ENCODE measurements at regions not wholly inside any gene's neighbourhood (a gene's known extent, or its start where the extent isn't known, plus 50 kb on each side); places are given as distances from the start of the nearest gene placed in this dataset.
"Not testable (repeated sequence)": the region's sequence is repeated elsewhere in the genome, so short reads cannot be mapped to it uniquely, and the experiment has no call there.

DNA sequence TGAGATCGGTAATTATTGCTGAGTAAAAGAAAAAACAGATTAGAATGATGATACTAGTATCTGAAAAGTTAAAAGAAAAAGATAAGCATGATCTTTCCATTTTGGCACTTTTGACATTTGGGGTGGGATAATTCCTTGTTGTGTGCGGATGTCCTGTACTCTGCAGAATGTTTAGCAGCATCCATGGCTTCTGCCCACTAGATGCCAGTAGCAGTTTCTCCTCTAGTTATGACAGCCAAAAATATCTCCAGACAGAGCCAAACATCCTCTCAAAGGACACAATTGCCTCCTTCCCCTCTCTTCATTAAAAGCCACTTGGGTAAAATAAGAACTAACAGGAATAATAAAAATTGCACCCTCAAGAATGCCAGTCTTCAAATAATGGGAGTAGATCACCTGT lies 468.8 kb upstream of the GRM7 start:
- Histone ChIP-seq H3K4me3 (ENCODE audit: low read depth in 1 of 2, low read length in 2 of 2) (no peak overlapping the region), H3K4me2 (ENCODE audit: insufficient read depth, low read length) (no peak overlapping the region), H3K27me3 (ENCODE audit: insufficient read depth, low read length, poor library complexity) (no peaks in the 10 kb centered on the region), H3K9me3 (ENCODE audit: insufficient read depth, low read length, severe bottlenecking) (no peaks in the 10 kb centered on the region), H3K36me3 (ENCODE audit: insufficient read depth, low read length) (no peaks in the 10 kb centered on the region), H3K79me2 (ENCODE audit: insufficient read depth, low read length) (no peaks in the 10 kb centered on the region), H4K20me1 (ENCODE audit: insufficient read depth, low read length) (no peaks in the 10 kb centered on the region), H3K27ac (ENCODE audit: low read length) (no peak overlapping the region), H3K4me1 (ENCODE audit: insufficient read depth, low read length) (no peaks in the 10 kb centered on the region), H3K9ac (ENCODE audit: low read depth, low read length) (no peak overlapping the region), H2AFZ (ENCODE audit: low read depth, low read length) (no peak overlapping the region)
- no peak for ATAC-seq (ENCODE audit: insufficient read depth, low read depth)
- TF ChIP-seq EZH2 (IDR thresholded peaks at IDR 0.05; ENCODE audit: borderline replicate concordance, low read depth, low read length, severe bottlenecking) = no peak
- TF ChIP-seq, protein P1, sequence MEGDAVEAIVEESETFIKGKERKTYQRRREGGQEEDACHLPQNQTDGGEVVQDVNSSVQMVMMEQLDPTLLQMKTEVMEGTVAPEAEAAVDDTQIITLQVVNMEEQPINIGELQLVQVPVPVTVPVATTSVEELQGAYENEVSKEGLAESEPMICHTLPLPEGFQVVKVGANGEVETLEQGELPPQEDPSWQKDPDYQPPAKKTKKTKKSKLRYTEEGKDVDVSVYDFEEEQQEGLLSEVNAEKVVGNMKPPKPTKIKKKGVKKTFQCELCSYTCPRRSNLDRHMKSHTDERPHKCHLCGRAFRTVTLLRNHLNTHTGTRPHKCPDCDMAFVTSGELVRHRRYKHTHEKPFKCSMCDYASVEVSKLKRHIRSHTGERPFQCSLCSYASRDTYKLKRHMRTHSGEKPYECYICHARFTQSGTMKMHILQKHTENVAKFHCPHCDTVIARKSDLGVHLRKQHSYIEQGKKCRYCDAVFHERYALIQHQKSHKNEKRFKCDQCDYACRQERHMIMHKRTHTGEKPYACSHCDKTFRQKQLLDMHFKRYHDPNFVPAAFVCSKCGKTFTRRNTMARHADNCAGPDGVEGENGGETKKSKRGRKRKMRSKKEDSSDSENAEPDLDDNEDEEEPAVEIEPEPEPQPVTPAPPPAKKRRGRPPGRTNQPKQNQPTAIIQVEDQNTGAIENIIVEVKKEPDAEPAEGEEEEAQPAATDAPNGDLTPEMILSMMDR (IDR thresholded peaks at IDR 0.05; ENCODE audit: borderline replicate concordance, extremely low read depth, low read length, poor library complexity, severe bottlenecking) = no peak
- DNase-seq = no peak

DNA sequence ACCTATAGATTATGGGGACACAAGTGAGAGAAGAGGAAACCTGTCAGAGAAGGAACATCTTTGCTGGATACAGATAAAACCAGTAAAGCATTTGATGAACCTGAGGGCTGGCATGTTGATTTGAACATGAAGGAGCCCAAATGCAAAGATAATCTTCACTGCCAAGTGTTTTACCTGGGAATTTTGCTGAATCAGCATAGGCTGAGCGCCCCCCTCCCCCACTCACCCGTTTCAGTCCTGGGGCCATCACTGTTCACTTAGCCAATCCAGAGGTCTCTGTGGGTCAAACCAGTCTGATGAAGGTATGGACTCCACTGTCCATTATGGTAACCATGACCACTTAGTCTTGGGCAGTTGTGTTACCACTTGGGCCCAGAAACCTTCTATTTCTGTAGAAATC lies 466.0 kb upstream of the GRM7 start:
- ATAC-seq (ENCODE audit: insufficient read depth, low read depth) (no peak), DNase-seq (no peak)
- Histone ChIP-seq H2AFZ (ENCODE audit: low read depth, low read length) (no peak overlapping the region), H3K9ac (ENCODE audit: low read depth, low read length) (no peak overlapping the region), H3K9me3 (ENCODE audit: insufficient read depth, low read length, severe bottlenecking) (no peaks in the 10 kb centered on the region), H3K4me2 (ENCODE audit: insufficient read depth, low read length) (no peak overlapping the region), H3K4me3 (ENCODE audit: low read depth in 1 of 2, low read length in 2 of 2) (no peak overlapping the region), H3K36me3 (ENCODE audit: insufficient read depth, low read length) (no peaks in the 10 kb centered on the region), H3K79me2 (ENCODE audit: insufficient read depth, low read length) (no peaks in the 10 kb centered on the region), H3K27ac (ENCODE audit: low read length) (no peak overlapping the region), H4K20me1 (ENCODE audit: insufficient read depth, low read length) (no peaks in the 10 kb centered on the region), H3K4me1 (ENCODE audit: insufficient read depth, low read length) (no peaks in the 10 kb centered on the region), H3K27me3 (ENCODE audit: insufficient read depth, low read length, poor library complexity) (no peaks in the 10 kb centered on the region)
- TF ChIP-seq, protein P1 (IDR thresholded peaks at IDR 0.05; ENCODE audit: borderline replicate concordance, extremely low read depth, low read length, poor library complexity, severe bottlenecking) = no peak
- no peak for TF ChIP-seq EZH2 (IDR thresholded peaks at IDR 0.05; ENCODE audit: borderline replicate concordance, low read depth, low read length, severe bottlenecking)

DNA sequence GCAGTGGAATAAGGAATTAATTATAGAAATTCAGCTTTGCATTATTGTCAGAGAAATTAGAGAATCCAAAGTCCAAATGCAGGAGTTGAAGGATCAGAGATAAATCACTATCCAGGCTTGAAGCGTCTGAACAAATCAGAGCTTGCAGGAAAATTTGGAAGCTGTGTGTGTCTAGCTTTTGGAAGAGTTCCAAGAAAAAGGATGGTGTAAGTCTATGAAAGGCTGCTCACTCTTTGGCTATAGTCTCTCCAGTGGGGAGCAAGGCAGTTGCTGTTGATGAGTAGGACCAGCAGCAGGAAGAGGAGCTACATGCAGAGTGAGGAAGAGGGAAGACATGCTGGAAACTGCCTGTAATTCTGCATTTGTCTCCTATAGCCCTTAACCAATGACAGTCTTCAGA lies 464.3 kb upstream of the GRM7 start:
- Histone ChIP-seq H3K27me3 (ENCODE audit: insufficient read depth, low read length, poor library complexity) (no peaks in the 10 kb centered on the region), H3K4me1 (ENCODE audit: insufficient read depth, low read length) (no peaks in the 10 kb centered on the region), H3K4me3 (ENCODE audit: low read depth in 1 of 2, low read length in 2 of 2) (no peak overlapping the region), H3K4me2 (ENCODE audit: insufficient read depth, low read length) (no peak overlapping the region), H3K79me2 (ENCODE audit: insufficient read depth, low read length) (no peaks in the 10 kb centered on the region), H3K36me3 (ENCODE audit: insufficient read depth, low read length) (no peaks in the 10 kb centered on the region), H3K9ac (ENCODE audit: low read depth, low read length) (no peak overlapping the region), H2AFZ (ENCODE audit: low read depth, low read length) (no peak overlapping the region), H3K9me3 (ENCODE audit: insufficient read depth, low read length, severe bottlenecking) (no peaks in the 10 kb centered on the region), H4K20me1 (ENCODE audit: insufficient read depth, low read length) (no peaks in the 10 kb centered on the region), H3K27ac (ENCODE audit: low read length) (no peak overlapping the region)
- ATAC-seq (ENCODE audit: insufficient read depth, low read depth) (no peak), DNase-seq (no peak)
- no peak for TF ChIP-seq EZH2 (IDR thresholded peaks at IDR 0.05; ENCODE audit: borderline replicate concordance, low read depth, low read length, severe bottlenecking)
- TF ChIP-seq, protein P1 (IDR thresholded peaks at IDR 0.05; ENCODE audit: borderline replicate concordance, extremely low read depth, low read length, poor library complexity, severe bottlenecking) = no peak

- H2AFZ ChIP-seq (ENCODE audit: low read depth, low read length); H3K27me3 ChIP-seq (ENCODE audit: insufficient read depth, low read length, poor library complexity); H3K27ac ChIP-seq (ENCODE audit: low read length); H3K4me3 ChIP-seq (ENCODE audit: low read depth in 1 of 2, low read length in 2 of 2); H4K20me1 ChIP-seq (ENCODE audit: insufficient read depth, low read length); DNase-seq; H3K9ac ChIP-seq (ENCODE audit: low read depth, low read length); H3K4me2 ChIP-seq (ENCODE audit: insufficient read depth, low read length); H3K79me2 ChIP-seq (ENCODE audit: insufficient read depth, low read length); H3K4me1 ChIP-seq (ENCODE audit: insufficient read depth, low read length); H3K9me3 ChIP-seq (ENCODE audit: insufficient read depth, low read length, severe bottlenecking); ATAC-seq (ENCODE audit: insufficient read depth, low read depth); H3K36me3 ChIP-seq (ENCODE audit: insufficient read depth, low read length): not testable (repeated sequence)
Observed at GRCh38 chr3:6402666-6403065, 458.2 kb upstream of the GRM7 start.

DNA sequence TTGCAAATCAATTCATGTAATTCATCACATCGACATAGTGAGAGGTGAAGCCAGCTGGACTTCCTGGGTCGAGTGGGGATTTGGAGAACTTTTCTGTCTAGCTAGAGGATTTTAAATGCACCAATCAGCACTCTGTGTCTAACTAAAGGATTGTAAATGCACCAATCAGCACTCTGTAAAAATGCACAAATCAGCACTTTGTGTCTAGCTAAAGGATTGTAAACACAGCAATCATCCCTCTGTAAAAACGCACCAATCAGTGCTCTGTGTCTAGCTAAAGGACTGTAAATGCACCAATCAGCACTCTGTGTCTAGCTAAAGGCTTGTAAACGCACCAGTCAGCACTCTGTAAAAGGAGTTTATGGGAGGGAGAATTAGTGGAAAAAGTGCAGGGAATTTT lies 454.0 kb upstream of the GRM7 start:
- H3K4me2 ChIP-seq (ENCODE audit: insufficient read depth, low read length); H4K20me1 ChIP-seq (ENCODE audit: insufficient read depth, low read length); H3K79me2 ChIP-seq (ENCODE audit: insufficient read depth, low read length); ATAC-seq (ENCODE audit: insufficient read depth, low read depth); H3K27ac ChIP-seq (ENCODE audit: low read length); H3K36me3 ChIP-seq (ENCODE audit: insufficient read depth, low read length); H2AFZ ChIP-seq (ENCODE audit: low read depth, low read length); H3K9ac ChIP-seq (ENCODE audit: low read depth, low read length); DNase-seq; H3K9me3 ChIP-seq (ENCODE audit: insufficient read depth, low read length, severe bottlenecking); H3K4me1 ChIP-seq (ENCODE audit: insufficient read depth, low read length); H3K4me3 ChIP-seq (ENCODE audit: low read depth in 1 of 2, low read length in 2 of 2); H3K27me3 ChIP-seq (ENCODE audit: insufficient read depth, low read length, poor library complexity): not testable (repeated sequence)

Measured in DND-41 (cell line).